Mammary epithelial cell (primary cell): ENCODE measurements at regions not wholly inside any gene's neighbourhood (a gene's known extent, or its start where the extent isn't known, plus 50 kb on each side); places are given as distances from the start of the nearest gene placed in this dataset.

Source experiments
- EZH2 ChIP-seq: IDR thresholded peaks from 2 replicates; pipeline ENCODE4 v1.6.1; 2012; ENCODE audit warnings: low read length, inconsistent platforms, borderline replicate concordance
- TF ChIP-seq, protein P1 (sequence below), 2 donors: IDR thresholded peaks in 1 of 2; conservative IDR thresholded peaks in 1 of 2; 2 replicates each; pipeline ENCODE4 v1.5.1; 2011 to 2012; ENCODE audit warnings: inconsistent platforms in 2 of 2, low read length in 2 of 2, mild to moderate bottlenecking in 2 of 2, control low read depth in 1 of 2, low read depth in 1 of 2; ENCODE audit not compliant: insufficient read depth in 1 of 2; ENCODE audit errors: extremely low read depth in 1 of 2

DNA sequence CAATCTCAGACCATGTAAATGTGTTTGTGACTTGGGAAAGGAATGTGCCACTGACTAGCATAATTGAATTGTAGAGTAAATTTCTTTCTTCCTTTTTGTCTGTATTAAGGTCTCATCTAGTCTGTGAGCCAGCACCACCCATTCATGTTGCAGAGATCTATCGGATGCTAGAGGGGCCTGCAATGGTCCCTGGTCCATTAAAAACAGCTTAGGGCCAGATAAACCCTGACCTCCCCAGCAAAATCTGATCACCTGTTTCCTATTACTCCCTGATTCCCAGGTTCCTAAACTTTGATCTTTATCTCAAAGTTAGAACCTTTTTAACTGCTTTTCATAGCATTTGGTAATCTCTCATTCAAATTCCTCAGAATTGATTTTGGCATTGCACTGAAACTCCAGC, 174.5 kb upstream of the POC5 start:
- TF ChIP-seq EZH2 = no peak
- TF ChIP-seq, protein P1, sequence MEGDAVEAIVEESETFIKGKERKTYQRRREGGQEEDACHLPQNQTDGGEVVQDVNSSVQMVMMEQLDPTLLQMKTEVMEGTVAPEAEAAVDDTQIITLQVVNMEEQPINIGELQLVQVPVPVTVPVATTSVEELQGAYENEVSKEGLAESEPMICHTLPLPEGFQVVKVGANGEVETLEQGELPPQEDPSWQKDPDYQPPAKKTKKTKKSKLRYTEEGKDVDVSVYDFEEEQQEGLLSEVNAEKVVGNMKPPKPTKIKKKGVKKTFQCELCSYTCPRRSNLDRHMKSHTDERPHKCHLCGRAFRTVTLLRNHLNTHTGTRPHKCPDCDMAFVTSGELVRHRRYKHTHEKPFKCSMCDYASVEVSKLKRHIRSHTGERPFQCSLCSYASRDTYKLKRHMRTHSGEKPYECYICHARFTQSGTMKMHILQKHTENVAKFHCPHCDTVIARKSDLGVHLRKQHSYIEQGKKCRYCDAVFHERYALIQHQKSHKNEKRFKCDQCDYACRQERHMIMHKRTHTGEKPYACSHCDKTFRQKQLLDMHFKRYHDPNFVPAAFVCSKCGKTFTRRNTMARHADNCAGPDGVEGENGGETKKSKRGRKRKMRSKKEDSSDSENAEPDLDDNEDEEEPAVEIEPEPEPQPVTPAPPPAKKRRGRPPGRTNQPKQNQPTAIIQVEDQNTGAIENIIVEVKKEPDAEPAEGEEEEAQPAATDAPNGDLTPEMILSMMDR (conservative IDR thresholded peaks at IDR 0.05 in 1 of 2, IDR thresholded peaks at IDR 0.05 in 1 of 2; ENCODE audit: extremely low read depth in 1 of 2, insufficient read depth in 1 of 2, low read depth in 1 of 2, low read length in 2 of 2) = no peak
